NT2/D1 (cell line): ENCODE measurements at regions not wholly inside any gene's neighbourhood (a gene's known extent, or its start where the extent isn't known, plus 50 kb on each side); places are given as distances from the start of the nearest gene placed in this dataset.

Experiments
- SUZ12 ChIP-seq: IDR thresholded peaks from 2 replicates; pipeline ENCODE4 v1.6.1; 2011; ENCODE audit not compliant: insufficient read length, insufficient read depth; ENCODE audit errors: extremely low read depth
- YY1 ChIP-seq: IDR thresholded peaks from 2 replicates; pipeline ENCODE4 v1.6.1; 2011; ENCODE audit not compliant: insufficient read length, insufficient read depth
- ZNF274 ChIP-seq: IDR thresholded peaks from 2 replicates; pipeline ENCODE4 v1.6.1; 2011; ENCODE audit warnings: mild to moderate bottlenecking, low read depth, low read length

- TF ChIP-seq YY1, result no peak
- TF ChIP-seq ZNF274, result no peak
- TF ChIP-seq SUZ12, result no peak
Observed at GRCh38 chr4:89368861-89369260, 61.3 kb upstream of the GPRIN3 start.
